Upper lobe of left lung (tissue), 4 donors: ENCODE measurements at regions not wholly inside any gene's neighbourhood (a gene's known extent, or its start where the extent isn't known, plus 50 kb on each side); places are given as distances from the start of the nearest gene placed in this dataset.

ENCODE experiments used
- CTCF ChIP-seq, 6 experiments: fragments of 450-650 bp in 4 of 6; fragments of 200-600 bp in 2 of 6; sonication (generic) in 2 of 6; IDR thresholded peaks; one replicate each; pipeline ENCODE4 v1.5.1; 2016 to 2019; ENCODE audit warnings: antibody characterized with exemption in 6 of 6
- EP300 ChIP-seq, 4 donors: sonication (generic); formaldehyde crosslinking; IDR thresholded peaks; one replicate each; pipeline ENCODE4 v1.5.1; 2017; ENCODE audit warnings: antibody characterized with exemption in 4 of 4, control low read depth in 2 of 4
- POLR2AphosphoS5 ChIP-seq, 2 donors: sonication (generic); formaldehyde crosslinking; IDR thresholded peaks; one replicate each; pipeline ENCODE4 v1.5.1; 2017; ENCODE audit warnings: antibody characterized with exemption in 2 of 2

GRCh38 chr5:8138884-8139283 lies 269.9 kb downstream of the MTRR start:
- TF ChIP-seq CTCF (IDR thresholded peaks at IDR 0.05), result no peak
- TF ChIP-seq POLR2AphosphoS5 (IDR thresholded peaks at IDR 0.05), result no peak
- TF ChIP-seq EP300 (IDR thresholded peaks at IDR 0.05), result no peak
